IPS-18a (cell line): ENCODE measurements at regions not wholly inside any gene's neighbourhood (a gene's known extent, or its start where the extent isn't known, plus 50 kb on each side); places are given as distances from the start of the nearest gene placed in this dataset.

Source experiments
- H3K27ac ChIP-seq: one replicate; pipeline ENCODE4 v1.5.1; 2013; ENCODE audit warnings: low read length
- H3K27me3 ChIP-seq: one replicate; pipeline ENCODE4 v1.6.1; 2013; ENCODE audit warnings: mild to moderate bottlenecking, low read length; ENCODE audit not compliant: control insufficient read depth, insufficient read depth
- H3K36me3 ChIP-seq: one replicate; pipeline ENCODE4 v1.6.1; 2013; ENCODE audit warnings: low read depth, low read length; ENCODE audit not compliant: control insufficient read depth
- H3K4me1 ChIP-seq: one replicate; pipeline ENCODE4 v1.6.1; 2013; ENCODE audit warnings: low read depth, low read length; ENCODE audit not compliant: control insufficient read depth
- H3K4me3 ChIP-seq: one replicate; pipeline ENCODE4 v1.5.1; 2013; ENCODE audit warnings: low read length
- H3K9ac ChIP-seq: one replicate; pipeline ENCODE4 v1.6.1; 2013; ENCODE audit warnings: mild to moderate bottlenecking, low read length, moderate library complexity
- H3K9me3 ChIP-seq: one replicate; pipeline ENCODE4 v1.6.1; 2013; ENCODE audit warnings: low read depth, low read length; ENCODE audit not compliant: control insufficient read depth

DNA sequence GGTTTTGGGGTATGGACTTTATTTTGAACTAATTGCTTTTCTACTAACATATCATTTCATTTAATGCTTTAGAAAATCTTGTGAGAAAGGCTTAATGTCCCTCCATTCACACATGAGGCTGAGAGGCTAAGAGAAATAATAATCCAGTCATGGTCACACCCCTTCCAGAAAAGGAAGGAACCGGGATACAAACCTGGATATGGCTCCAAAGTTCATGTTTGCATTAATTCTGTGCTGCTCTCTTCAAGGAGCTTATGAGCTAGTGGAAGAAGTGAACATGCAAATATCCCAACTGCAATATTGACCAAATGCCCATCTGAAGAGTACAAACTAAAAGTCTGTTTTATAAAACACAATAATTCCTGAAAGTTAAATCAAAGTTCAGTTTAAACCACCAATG is 732.1 kb upstream of the RIOK2 start:
- H3K27ac ChIP-seq: no peak overlapping the region
- H3K27me3 ChIP-seq: no peaks in the 10 kb centered on the region

DNA sequence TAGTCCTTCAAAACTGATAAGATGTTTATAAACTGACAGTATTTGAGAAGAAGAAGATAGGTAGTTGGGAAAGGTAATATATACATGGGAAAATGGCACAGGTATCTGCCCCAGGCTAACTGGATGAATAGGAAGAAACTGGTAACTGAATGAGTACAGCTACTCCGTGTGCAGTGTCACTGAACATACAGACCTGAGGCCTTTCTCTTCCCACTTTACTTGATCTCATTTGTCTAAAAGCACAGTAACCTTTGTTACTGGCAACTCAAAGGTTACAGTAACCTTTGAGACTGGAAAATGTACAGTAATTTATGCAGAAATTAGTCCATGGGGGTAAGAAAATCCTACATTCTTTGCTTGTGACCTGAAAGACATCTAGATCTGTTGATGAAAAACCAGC is 735.0 kb upstream of the RIOK2 start:
- no peak overlapping the region for H3K27ac ChIP-seq
- no peak overlapping the region for H3K9ac ChIP-seq
- no peaks in the 10 kb centered on the region for H3K9me3 ChIP-seq
- no peaks in the 10 kb centered on the region for H3K27me3 ChIP-seq
- H3K36me3 ChIP-seq: no peaks in the 10 kb centered on the region
- no peak overlapping the region for H3K4me3 ChIP-seq
- no peaks in the 10 kb centered on the region for H3K4me1 ChIP-seq

More for the DNA sequence above, 732.1 kb upstream of the RIOK2 start:
- Histone ChIP-seq H3K9me3 (no peaks in the 10 kb centered on the region), H3K4me3 (no peak overlapping the region), H3K36me3 (no peaks in the 10 kb centered on the region), H3K9ac (no peak overlapping the region), H3K4me1 (no peaks in the 10 kb centered on the region)

DNA sequence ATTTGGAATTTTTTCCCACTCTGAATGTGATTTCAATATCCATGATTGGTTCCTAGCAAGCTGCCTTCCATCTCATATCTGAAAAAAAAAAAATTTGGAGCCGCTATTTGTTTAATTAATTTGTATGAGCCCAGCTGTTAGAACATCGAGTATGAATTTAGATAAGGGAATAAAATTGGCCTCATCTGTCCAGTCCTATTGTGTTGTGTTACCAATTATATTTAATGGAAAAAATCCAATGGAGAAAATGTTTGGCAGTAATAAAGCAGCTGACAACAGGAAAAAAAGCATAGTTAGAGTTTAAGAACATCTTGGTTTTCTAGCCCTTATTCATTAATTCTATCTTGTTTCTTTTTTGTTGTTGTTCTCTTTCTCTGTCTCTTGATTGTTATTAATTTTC is 735.6 kb upstream of the RIOK2 start:
- H3K27ac ChIP-seq: no peak overlapping the region
- H3K9me3 ChIP-seq: no peaks in the 10 kb centered on the region
- H3K27me3 ChIP-seq: no peaks in the 10 kb centered on the region
- H3K4me3 ChIP-seq: no peak overlapping the region
- H3K4me1 ChIP-seq: no peaks in the 10 kb centered on the region
- no peak overlapping the region for H3K9ac ChIP-seq
- H3K36me3 ChIP-seq: no peaks in the 10 kb centered on the region

DNA sequence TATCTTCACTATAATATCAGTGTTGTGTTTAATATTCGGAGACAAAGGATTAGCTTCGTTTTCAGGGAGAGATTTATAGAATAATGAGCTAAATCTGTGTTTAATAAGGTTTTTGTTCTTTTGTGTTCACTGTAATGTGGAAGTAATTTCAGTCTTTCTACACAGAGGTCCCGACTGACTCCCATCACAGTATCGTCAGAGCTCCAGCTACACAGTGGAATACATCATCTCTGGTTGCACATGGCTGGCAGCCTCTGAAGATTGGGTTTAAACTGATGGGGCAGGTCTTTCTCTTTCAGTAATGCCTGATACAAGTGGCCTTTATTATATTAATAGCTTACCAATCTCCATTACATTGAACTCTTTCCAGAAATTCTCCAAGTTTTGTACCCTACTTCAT is 736.7 kb upstream of the RIOK2 start:
- H3K27ac ChIP-seq: no peak overlapping the region
- no peaks in the 10 kb centered on the region for H3K9me3 ChIP-seq
- no peak overlapping the region for H3K9ac ChIP-seq
- H3K4me1 ChIP-seq: no peaks in the 10 kb centered on the region
- no peaks in the 10 kb centered on the region for H3K36me3 ChIP-seq
- H3K4me3 ChIP-seq: no peak overlapping the region
- H3K27me3 ChIP-seq: no peaks in the 10 kb centered on the region

DNA sequence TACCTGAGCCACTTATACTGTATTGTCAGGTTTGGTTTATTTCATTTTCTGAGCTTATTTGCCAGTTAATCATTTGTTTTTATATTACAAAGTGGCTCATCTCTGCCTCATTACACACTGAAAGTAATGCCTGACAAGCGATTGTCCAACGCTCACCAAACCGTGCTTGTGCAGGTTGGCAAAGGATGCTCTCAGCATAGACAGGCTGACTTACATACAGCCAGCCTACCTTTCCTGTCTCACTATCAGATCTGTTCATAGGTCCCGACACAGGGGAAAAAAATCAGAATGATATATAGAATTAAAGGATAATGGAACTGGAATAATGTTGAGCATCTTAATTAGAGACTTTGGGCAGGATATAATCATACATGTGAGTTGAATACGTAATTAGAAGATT is 739.7 kb upstream of the RIOK2 start:
- Histone ChIP-seq H3K9ac (no peak overlapping the region), H3K9me3 (no peaks in the 10 kb centered on the region), H3K4me1 (no peaks in the 10 kb centered on the region), H3K27me3 (no peaks in the 10 kb centered on the region), H3K4me3 (no peak overlapping the region), H3K36me3 (no peaks in the 10 kb centered on the region), H3K27ac (no peak overlapping the region)

DNA sequence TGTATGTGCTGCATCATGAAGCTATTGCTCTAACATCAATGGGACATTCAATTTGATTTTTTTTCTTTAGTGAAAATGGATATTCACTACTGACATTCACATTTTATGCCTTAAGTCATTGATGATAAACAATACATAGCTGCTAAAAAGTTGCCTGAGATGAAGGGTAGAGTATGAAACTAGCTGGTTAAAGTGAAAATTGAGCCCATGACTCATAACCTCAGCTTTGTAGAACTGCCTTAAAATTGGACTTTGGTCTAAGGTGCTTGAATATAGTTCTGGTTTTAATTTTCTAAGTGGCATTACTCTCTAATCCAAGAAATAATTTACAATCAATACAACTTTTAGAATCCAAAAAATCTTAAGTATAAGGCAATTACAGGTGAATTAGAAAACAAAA is 740.4 kb upstream of the RIOK2 start:
- Histone ChIP-seq H3K27ac (no peak overlapping the region), H3K36me3 (no peaks in the 10 kb centered on the region), H3K9ac (no peak overlapping the region), H3K4me1 (no peaks in the 10 kb centered on the region), H3K9me3 (no peaks in the 10 kb centered on the region), H3K4me3 (no peak overlapping the region), H3K27me3 (no peaks in the 10 kb centered on the region)

DNA sequence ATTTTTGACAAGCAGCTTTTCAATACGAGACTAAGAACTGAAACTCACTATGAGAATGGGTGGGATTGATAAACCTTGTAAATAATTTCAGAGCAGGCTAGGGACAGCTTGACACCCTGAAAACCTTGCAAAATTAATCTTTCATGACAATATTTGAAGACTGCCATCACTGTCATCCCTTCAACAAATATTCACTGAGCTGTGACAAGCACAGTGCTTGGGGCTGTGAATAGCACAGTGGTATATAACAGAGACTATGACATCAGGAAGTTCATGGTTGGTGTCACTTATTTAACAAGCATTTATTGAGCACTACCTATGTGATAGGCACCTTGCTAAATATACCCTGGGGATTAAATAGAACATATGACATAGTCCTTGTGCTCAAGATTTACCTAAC is 741.0 kb upstream of the RIOK2 start:
- H3K4me1 ChIP-seq: no peaks in the 10 kb centered on the region
- no peaks in the 10 kb centered on the region for H3K36me3 ChIP-seq
- no peaks in the 10 kb centered on the region for H3K27me3 ChIP-seq
- H3K27ac ChIP-seq: no peak overlapping the region
- H3K9me3 ChIP-seq: no peaks in the 10 kb centered on the region
- H3K4me3 ChIP-seq: no peak overlapping the region
- no peak overlapping the region for H3K9ac ChIP-seq

DNA sequence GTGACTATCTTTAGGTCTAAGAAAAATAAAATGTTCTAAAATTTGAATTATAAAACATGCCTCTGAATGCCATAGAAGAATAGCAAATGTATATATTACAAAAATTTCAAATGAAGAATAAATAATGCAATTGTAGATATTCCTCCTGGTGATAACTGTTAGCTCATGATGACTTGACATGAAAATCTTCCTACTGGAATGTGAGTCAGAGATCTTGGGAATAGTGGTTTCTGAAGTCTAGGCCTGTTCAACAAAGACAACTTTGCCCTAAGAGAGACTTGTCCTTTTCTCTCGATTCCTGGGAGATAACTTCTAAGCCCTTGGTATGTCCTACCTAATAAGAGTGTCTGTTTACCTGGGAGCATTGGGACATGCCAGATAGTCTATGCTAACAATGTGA is 746.3 kb upstream of the RIOK2 start:
- Histone ChIP-seq H3K9ac (no peak overlapping the region), H3K4me3 (no peak overlapping the region), H3K4me1 (no peaks in the 10 kb centered on the region), H3K36me3 (no peaks in the 10 kb centered on the region), H3K27ac (no peak overlapping the region), H3K27me3 (no peaks in the 10 kb centered on the region), H3K9me3 (no peaks in the 10 kb centered on the region)

DNA sequence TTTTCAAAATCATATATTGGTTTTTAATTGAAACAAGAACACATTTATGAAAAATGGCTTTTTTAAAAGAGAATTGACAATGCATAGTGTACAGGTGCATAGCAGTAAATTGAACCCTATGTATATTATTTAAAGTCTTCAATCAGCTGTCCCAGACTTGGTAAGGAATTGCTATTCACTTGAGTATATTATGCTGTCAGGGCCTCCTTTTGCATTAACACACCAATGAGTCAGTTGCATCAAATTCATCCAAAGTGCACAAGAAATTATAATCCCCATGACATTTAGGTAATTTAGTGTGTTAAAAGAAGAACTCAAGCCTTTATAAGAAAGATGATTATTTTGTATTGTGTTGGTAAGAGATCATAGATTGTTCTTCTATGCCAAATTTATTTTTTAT is 748.8 kb upstream of the RIOK2 start:
- H3K4me3 ChIP-seq: no peak overlapping the region
- H3K9ac ChIP-seq: no peak overlapping the region
- no peaks in the 10 kb centered on the region for H3K27me3 ChIP-seq
- H3K27ac ChIP-seq: no peak overlapping the region
- no peaks in the 10 kb centered on the region for H3K36me3 ChIP-seq
- H3K4me1 ChIP-seq: no peaks in the 10 kb centered on the region
- no peaks in the 10 kb centered on the region for H3K9me3 ChIP-seq

DNA sequence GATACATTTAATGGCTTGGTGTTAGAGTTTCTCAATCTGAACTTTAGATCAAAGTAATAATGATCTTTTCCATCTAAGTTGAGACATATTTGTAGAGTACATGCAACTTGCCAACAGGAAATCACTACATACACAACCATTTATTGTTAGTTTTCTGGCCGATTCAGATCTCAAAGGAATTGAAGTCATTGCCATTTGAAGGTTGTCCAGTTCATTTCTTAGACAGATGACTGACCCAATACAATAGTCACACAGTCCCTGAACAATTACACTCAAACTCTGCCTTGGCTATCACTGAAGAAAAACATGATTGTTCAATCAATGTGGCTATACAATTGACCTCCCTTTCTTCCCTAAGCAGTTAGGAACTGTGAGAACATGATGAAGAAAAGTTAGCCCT is 753.2 kb upstream of the RIOK2 start:
- Histone ChIP-seq H3K4me1 (no peaks in the 10 kb centered on the region), H3K4me3 (no peak overlapping the region), H3K36me3 (no peaks in the 10 kb centered on the region), H3K9me3 (no peaks in the 10 kb centered on the region), H3K27ac (no peak overlapping the region), H3K27me3 (no peaks in the 10 kb centered on the region), H3K9ac (no peak overlapping the region)

DNA sequence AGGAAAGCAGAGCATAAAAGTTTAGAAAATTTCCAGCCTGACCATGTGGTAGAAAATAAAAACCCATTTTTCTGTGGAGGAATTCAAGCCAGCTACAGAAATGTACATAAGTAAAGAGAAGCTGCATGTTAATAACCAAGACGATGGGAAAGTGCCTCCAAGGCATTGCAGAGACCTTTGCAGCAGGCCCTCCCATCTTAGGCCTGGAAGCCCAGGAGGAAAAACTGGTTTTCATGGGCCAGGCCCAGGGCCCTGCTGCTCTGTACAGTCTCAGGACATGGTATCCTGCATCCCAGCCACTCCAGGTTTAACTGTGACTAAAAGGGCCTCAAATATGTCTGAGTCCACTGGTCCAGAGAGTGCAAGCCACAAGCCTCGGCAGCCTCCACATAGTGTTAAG is 754.8 kb upstream of the RIOK2 start:
- no peak overlapping the region for H3K4me3 ChIP-seq
- H3K27me3 ChIP-seq: no peaks in the 10 kb centered on the region
- no peaks in the 10 kb centered on the region for H3K4me1 ChIP-seq
- no peaks in the 10 kb centered on the region for H3K36me3 ChIP-seq
- no peak overlapping the region for H3K9ac ChIP-seq
- no peak overlapping the region for H3K27ac ChIP-seq
- no peaks in the 10 kb centered on the region for H3K9me3 ChIP-seq

DNA sequence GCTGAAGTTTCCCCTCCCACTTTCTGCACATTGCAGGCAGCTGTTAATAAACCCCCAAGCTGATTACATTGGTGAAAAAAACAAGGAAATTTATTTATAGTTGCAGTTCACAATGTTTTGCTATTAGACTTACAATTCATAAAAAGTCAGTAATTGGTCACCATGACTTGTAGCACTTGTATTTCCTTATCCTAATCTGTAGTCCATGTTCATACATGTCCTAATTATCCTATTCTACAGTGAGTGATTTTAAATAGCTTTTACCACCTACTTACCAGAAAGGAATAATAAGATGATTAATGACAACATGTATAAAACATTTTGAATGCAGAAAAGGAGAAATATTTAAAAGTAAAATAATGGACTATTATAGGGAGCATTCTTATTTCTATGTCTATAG is 760.0 kb upstream of the RIOK2 start:
- no peaks in the 10 kb centered on the region for H3K36me3 ChIP-seq
- H3K27ac ChIP-seq: no peak overlapping the region
- no peaks in the 10 kb centered on the region for H3K9me3 ChIP-seq
- no peaks in the 10 kb centered on the region for H3K4me1 ChIP-seq
- no peak overlapping the region for H3K4me3 ChIP-seq
- H3K9ac ChIP-seq: no peak overlapping the region
- H3K27me3 ChIP-seq: no peaks in the 10 kb centered on the region

DNA sequence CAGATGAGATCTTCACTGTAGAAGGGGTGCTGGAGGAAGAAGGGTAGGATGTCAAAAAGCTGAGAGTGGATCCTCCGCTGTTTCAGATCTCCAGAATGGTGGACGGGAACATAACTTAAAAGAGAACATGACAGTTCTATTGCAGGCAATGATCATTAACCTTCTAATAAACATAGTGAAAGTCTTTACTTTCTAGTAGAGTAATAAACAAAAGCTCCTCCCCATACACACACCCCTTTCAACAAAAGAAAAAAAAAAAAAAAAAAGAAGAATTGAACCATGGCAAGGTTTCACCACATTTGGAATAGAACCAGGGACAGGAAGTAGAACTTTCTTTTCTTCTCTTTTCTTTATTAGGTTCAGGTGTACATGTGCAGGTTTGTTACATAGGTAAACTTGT is 768.1 kb upstream of the RIOK2 start:
- Histone ChIP-seq H3K9me3 (no peaks in the 10 kb centered on the region), H3K9ac (no peak overlapping the region), H3K36me3 (no peaks in the 10 kb centered on the region), H3K27ac (no peak overlapping the region), H3K4me1 (no peaks in the 10 kb centered on the region), H3K27me3 (no peaks in the 10 kb centered on the region), H3K4me3 (no peak overlapping the region)
